HEK293 (cell line): ENCODE measurements at regions not wholly inside any gene's neighbourhood (a gene's known extent, or its start where the extent isn't known, plus 50 kb on each side); places are given as distances from the start of the nearest gene placed in this dataset.

Experiments
- CTCF ChIA-PET: fragments of 350-600 bp; formaldehyde crosslinking; extraction: SDS; loops from one replicate; lab custom pipeline; 2021; ENCODE audit warnings: antibody characterized with exemption; lab: Yijun Ruan, JAX
- POLR2A ChIA-PET: fragments of 300-600 bp; formaldehyde crosslinking; extraction: SDS; loops from one replicate; lab custom pipeline; 2020; ENCODE audit warnings: antibody characterized with exemption, inconsistent platforms; lab: Yijun Ruan, JAX
- H3K27ac ChIP-seq: fragments of 200-500 bp; sonication (Bioruptor generic); 2 replicates; pipeline ENCODE4 v1.5.1; 2014; ENCODE audit warnings: low read depth, low read length, control low read depth, inconsistent platforms; ENCODE audit errors: extremely low read depth
- H3K36me3 ChIP-seq, 2 experiments: fragments of 200-500 bp in 1 of 2; sonication (Bioruptor generic) in 1 of 2; 1 replicate in 1 of 2; 2 replicates in 1 of 2; pipeline ENCODE4 v1.5.1; 2014 to 2017; ENCODE audit warnings: inconsistent platforms in 2 of 2, low read length in 2 of 2; ENCODE audit not compliant: control insufficient read depth in 2 of 2, insufficient read depth in 1 of 2
- H3K4me1 ChIP-seq: fragments of 200-500 bp; sonication (Bioruptor generic); 2 replicates; pipeline ENCODE4 v1.5.1; 2014; ENCODE audit warnings: mild to moderate bottlenecking, low read length, inconsistent platforms; ENCODE audit not compliant: control insufficient read depth, insufficient read depth
- H3K4me3 ChIP-seq: 2 replicates; pipeline ENCODE4 v1.5.1; 2011; ENCODE audit warnings: low read depth, mild to moderate bottlenecking, control low read depth, low read length, moderate library complexity
- H3K9me3 ChIP-seq: fragments of 200-500 bp; sonication (Bioruptor generic); 2 replicates; pipeline ENCODE4 v1.5.1; 2014; ENCODE audit warnings: low read depth, low read length, inconsistent platforms; ENCODE audit not compliant: control insufficient read depth, insufficient read depth
- GLI4 ChIP-seq: fragments of 450-650 bp; formaldehyde crosslinking; IDR thresholded peaks from 2 replicates; pipeline ENCODE4 v1.5.1; 2016; ENCODE audit warnings: missing biosample characterization, missing genetic modification characterization
- GLIS1 ChIP-seq: fragments of 450-650 bp; formaldehyde crosslinking; IDR thresholded peaks from 2 replicates; pipeline ENCODE4 v1.5.1; 2016; ENCODE audit warnings: missing biosample characterization, missing genetic modification characterization
- IKZF3 ChIP-seq: fragments of 450-650 bp; IDR thresholded peaks from 2 replicates; pipeline ENCODE4 v1.5.0; 2018; ENCODE audit warnings: missing biosample characterization, mild to moderate bottlenecking, missing genetic modification characterization, moderate library complexity
- KLF1 ChIP-seq: fragments of 450-650 bp; formaldehyde crosslinking; IDR thresholded peaks from 2 replicates; pipeline ENCODE4 v1.5.1; 2016; ENCODE audit warnings: missing biosample characterization, missing genetic modification characterization
- PBX3 ChIP-seq: sonication (generic); formaldehyde crosslinking; IDR thresholded peaks from 2 replicates; pipeline ENCODE4 v1.8.1; 2022; ENCODE audit warnings: mild to moderate bottlenecking, moderate library complexity, missing genetic modification reagents
- PRDM2 ChIP-seq: fragments of 450-650 bp; formaldehyde crosslinking; IDR thresholded peaks from 2 replicates; pipeline ENCODE4 v1.5.1; 2016; ENCODE audit warnings: missing biosample characterization, missing genetic modification characterization, borderline replicate concordance
- ZBTB10 ChIP-seq: fragments of 450-650 bp; formaldehyde crosslinking; IDR thresholded peaks from 2 replicates; pipeline ENCODE4 v1.5.1; 2016; ENCODE audit warnings: missing biosample characterization, missing genetic modification characterization
- ZEB2 ChIP-seq: fragments of 450-650 bp; formaldehyde crosslinking; IDR thresholded peaks from 2 replicates; pipeline ENCODE4 v1.5.1; 2016; ENCODE audit warnings: missing biosample characterization, missing genetic modification characterization
- ZFP3 ChIP-seq: fragments of 450-650 bp; formaldehyde crosslinking; IDR thresholded peaks from 2 replicates; pipeline ENCODE4 v1.5.1; 2016; ENCODE audit warnings: low read depth, missing biosample characterization, missing genetic modification characterization
- ZNF146 ChIP-seq: fragments of 450-650 bp; formaldehyde crosslinking; IDR thresholded peaks from 2 replicates; pipeline ENCODE4 v1.5.1; 2016; ENCODE audit warnings: missing biosample characterization, missing genetic modification characterization
- ZNF148 ChIP-seq: fragments of 450-650 bp; formaldehyde crosslinking; IDR thresholded peaks from 2 replicates; pipeline ENCODE4 v1.5.0; 2017; ENCODE audit warnings: missing biosample characterization, missing genetic modification characterization, borderline replicate concordance
- ZNF174 ChIP-seq: fragments of 450-650 bp; formaldehyde crosslinking; IDR thresholded peaks from 2 replicates; pipeline ENCODE4 v1.5.0; 2017; ENCODE audit warnings: missing biosample characterization, mild to moderate bottlenecking, missing genetic modification characterization
- ZNF239 ChIP-seq: fragments of 450-650 bp; formaldehyde crosslinking; IDR thresholded peaks from 2 replicates; pipeline ENCODE4 v1.5.1; 2016; ENCODE audit warnings: missing biosample characterization, missing genetic modification characterization
- ZNF24 ChIP-seq: fragments of 450-650 bp; formaldehyde crosslinking; IDR thresholded peaks from 2 replicates; pipeline ENCODE4 v1.5.1; 2016; ENCODE audit warnings: missing biosample characterization, missing genetic modification characterization
- ZNF529 ChIP-seq: fragments of 450-650 bp; formaldehyde crosslinking; IDR thresholded peaks from 2 replicates; pipeline ENCODE4 v1.5.1; 2017; ENCODE audit warnings: missing genetic modification characterization, missing biosample characterization; ENCODE audit not compliant: insufficient replicate concordance
- ZNF561 ChIP-seq: fragments of 450-650 bp; IDR thresholded peaks from 2 replicates; pipeline ENCODE4 v1.5.1; 2018; ENCODE audit warnings: missing biosample characterization, missing genetic modification characterization, borderline replicate concordance
- ZNF585B ChIP-seq: fragments of 450-650 bp; formaldehyde crosslinking; IDR thresholded peaks from 2 replicates; pipeline ENCODE4 v1.5.1; 2016; ENCODE audit warnings: missing biosample characterization, missing genetic modification characterization
- ZNF645 ChIP-seq: fragments of 450-650 bp; formaldehyde crosslinking; IDR thresholded peaks from 2 replicates; pipeline ENCODE4; 2016; ENCODE audit warnings: missing biosample characterization, missing genetic modification characterization
- ZNF660 ChIP-seq: fragments of 450-650 bp; IDR thresholded peaks from 2 replicates; pipeline ENCODE4 v1.5.1; 2018; ENCODE audit warnings: missing biosample characterization, mild to moderate bottlenecking, missing genetic modification characterization
- ZNF830 ChIP-seq: fragments of 450-650 bp; IDR thresholded peaks from 2 replicates; pipeline ENCODE4 v1.5.0; 2018; ENCODE audit warnings: missing biosample characterization, missing genetic modification characterization, low read depth, mild to moderate bottlenecking, moderate library complexity

GRCh38 chr9:90727488-90727887, 74.1 kb upstream of the SYK start:
- no peaks in the 10 kb centered on the region for H3K4me1 ChIP-seq
- no peak for TF ChIP-seq PBX3 (CRISPR knock-in tag)
- no peak for TF ChIP-seq ZNF529
- TF ChIP-seq ZNF830, result no peak
- TF ChIP-seq, all 188 proteins: peak for 0
- POLR2A ChIA-PET, result no interaction called here
- H3K9me3 ChIP-seq, result no peaks in the 10 kb centered on the region
- H3K36me3 ChIP-seq, result no peaks in the 10 kb centered on the region
- CTCF ChIA-PET, result no interaction called here
- no peak overlapping the region for H3K4me3 ChIP-seq
- no peak overlapping the region for H3K27ac ChIP-seq

GRCh38 chr9:90726215-90726614, 75.4 kb upstream of the SYK start:
- ChIA-PET POLR2A (no interaction called here), CTCF (interaction anchor here (0.6 to 1.1 kb wide), 7 partner anchors 11 to 1228 kb away, joined by 3 to 4 read pairs (median 3); no protein-coding TSS in a partner anchor)
- Histone ChIP-seq H3K9me3 (no peaks in the 10 kb centered on the region), H3K27ac (no peak overlapping the region), H3K36me3 (no peaks in the 10 kb centered on the region), H3K4me3 (no peak overlapping the region), H3K4me1 (no peaks in the 10 kb centered on the region)
- no peak for TF ChIP-seq GLIS1 (tag by site-specific recombination)
- no peak for TF ChIP-seq PRDM2 (tag by site-specific recombination)
- TF ChIP-seq IKZF3 (tag by site-specific recombination), result no peak
- TF ChIP-seq ZBTB10, result no peak
- TF ChIP-seq KLF1 (tag by site-specific recombination), result no peak
- TF ChIP-seq ZNF660 (tag by site-specific recombination), result no peak
- no peak for TF ChIP-seq ZNF645 (tag by site-specific recombination)
- no peak for TF ChIP-seq ZNF561 (tag by site-specific recombination)
- no peak for TF ChIP-seq ZEB2 (tag by site-specific recombination)
- no peak for TF ChIP-seq ZNF174 (tag by site-specific recombination)
- TF ChIP-seq ZNF146, result no peak
- no peak for TF ChIP-seq ZNF24 (tag by site-specific recombination)
- TF ChIP-seq ZNF585B (tag by site-specific recombination), result no peak
- TF ChIP-seq GLI4 (tag by site-specific recombination), result no peak
- no peak for TF ChIP-seq ZNF148
- TF ChIP-seq ZNF239 (tag by site-specific recombination), result no peak
- no peak for TF ChIP-seq ZFP3 (tag by site-specific recombination)
